Brain microvascular endothelial cell (primary cell): ENCODE measurements at regions not wholly inside any gene's neighbourhood (a gene's known extent, or its start where the extent isn't known, plus 50 kb on each side); places are given as distances from the start of the nearest gene placed in this dataset.

ENCODE experiments used
- DNase-seq: peaks from one replicate; pipeline ENCODE4 v3.0.0-alpha.2; 2020
- H3K27ac ChIP-seq: fragments of 250-450 bp; sonication (Bioruptor Pico); 2 replicates; pipeline ENCODE4 v1.5.1; 2020; ENCODE audit warnings: mild to moderate bottlenecking, moderate library complexity
- H3K27me3 ChIP-seq: fragments of 250-450 bp; sonication (Bioruptor Pico); replicated peaks from 2 replicates; pipeline ENCODE4 v1.5.1; 2020; ENCODE audit warnings: mild to moderate bottlenecking
- H3K36me3 ChIP-seq: fragments of 250-450 bp; sonication (Bioruptor Pico); replicated peaks from 2 replicates; pipeline ENCODE4 v1.5.1; 2020; ENCODE audit warnings: mild to moderate bottlenecking
- H3K4me3 ChIP-seq: 2 replicates; pipeline ENCODE4 v1.5.1; 2011; ENCODE audit warnings: low read depth, mild to moderate bottlenecking, control low read depth, low read length, moderate library complexity
- in situ Hi-C: cut with HindIII; loops from 2 replicates; pipeline ENCODE4 v1.10.0; 2017; ENCODE audit warnings: low sequenced_read_pairs, low pct_ligation_motif_present
- TF ChIP-seq, protein P1 (sequence below): IDR thresholded peaks from 2 replicates; pipeline ENCODE4 v1.5.1; 2011; ENCODE audit warnings: low read depth, mild to moderate bottlenecking, moderate library complexity, low read length, control low read depth, inconsistent platforms; ENCODE audit errors: missing control alignments

DNA sequence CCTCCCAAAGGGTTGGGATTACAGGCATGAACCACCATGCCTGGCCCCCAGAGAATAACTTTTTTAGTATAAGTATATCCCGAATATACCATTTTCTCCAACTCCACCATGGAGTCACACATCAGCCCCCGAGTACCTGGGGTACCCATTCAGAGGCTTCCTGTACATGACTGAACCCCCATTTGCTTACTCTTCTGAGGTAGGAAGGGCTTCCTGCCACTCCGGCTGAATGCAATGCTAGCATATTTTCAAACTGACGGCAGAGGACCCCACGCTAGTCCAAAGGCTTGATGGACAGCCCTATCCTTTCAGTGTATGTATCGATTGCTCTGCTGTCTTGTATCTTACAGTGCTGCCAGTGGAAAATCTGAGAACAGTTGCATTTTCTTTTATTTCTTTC is 220.6 kb upstream of the SH3BP4 start:
- in situ Hi-C loops: no loop called here

DNA sequence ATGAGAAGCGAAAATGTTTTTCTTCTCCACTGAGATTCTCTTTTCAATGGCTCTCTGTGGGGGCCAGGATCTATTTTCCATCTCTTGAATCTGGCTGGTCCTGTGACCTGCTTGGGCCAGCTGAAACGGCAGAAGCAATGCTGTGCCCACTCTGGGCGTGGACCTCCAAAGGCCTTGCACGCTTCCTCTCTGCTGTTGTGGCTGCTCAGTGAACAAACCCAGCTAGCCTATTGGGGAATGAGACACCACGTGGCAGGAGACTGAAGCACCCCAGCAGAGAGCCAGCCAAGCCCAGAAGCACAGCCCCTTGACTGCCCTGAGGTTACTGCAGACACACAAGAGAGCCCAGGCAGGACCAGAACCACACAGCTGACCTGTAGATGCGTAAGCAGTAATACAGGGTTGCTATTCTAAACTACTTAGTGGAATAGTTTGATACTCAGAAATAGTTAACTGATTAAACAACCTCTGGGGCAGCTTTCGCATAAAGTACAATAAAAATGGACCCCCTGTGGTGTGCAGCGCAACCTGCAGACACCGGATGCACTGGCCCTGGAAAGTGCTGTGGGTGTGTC is 221.7 kb upstream of the SH3BP4 start:
- Histone ChIP-seq H3K27me3 (no peaks in the 10 kb centered on the region), H3K36me3 (no peaks in the 10 kb centered on the region), H3K27ac (no peak overlapping the region), H3K4me3 (no peak overlapping the region)
- no peak for DNase-seq
- TF ChIP-seq, protein P1, sequence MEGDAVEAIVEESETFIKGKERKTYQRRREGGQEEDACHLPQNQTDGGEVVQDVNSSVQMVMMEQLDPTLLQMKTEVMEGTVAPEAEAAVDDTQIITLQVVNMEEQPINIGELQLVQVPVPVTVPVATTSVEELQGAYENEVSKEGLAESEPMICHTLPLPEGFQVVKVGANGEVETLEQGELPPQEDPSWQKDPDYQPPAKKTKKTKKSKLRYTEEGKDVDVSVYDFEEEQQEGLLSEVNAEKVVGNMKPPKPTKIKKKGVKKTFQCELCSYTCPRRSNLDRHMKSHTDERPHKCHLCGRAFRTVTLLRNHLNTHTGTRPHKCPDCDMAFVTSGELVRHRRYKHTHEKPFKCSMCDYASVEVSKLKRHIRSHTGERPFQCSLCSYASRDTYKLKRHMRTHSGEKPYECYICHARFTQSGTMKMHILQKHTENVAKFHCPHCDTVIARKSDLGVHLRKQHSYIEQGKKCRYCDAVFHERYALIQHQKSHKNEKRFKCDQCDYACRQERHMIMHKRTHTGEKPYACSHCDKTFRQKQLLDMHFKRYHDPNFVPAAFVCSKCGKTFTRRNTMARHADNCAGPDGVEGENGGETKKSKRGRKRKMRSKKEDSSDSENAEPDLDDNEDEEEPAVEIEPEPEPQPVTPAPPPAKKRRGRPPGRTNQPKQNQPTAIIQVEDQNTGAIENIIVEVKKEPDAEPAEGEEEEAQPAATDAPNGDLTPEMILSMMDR: no peak
- in situ Hi-C loops: no loop called here

More for the DNA sequence above, 220.6 kb upstream of the SH3BP4 start:
- Histone ChIP-seq H3K27ac (no peak overlapping the region), H3K36me3 (no peaks in the 10 kb centered on the region), H3K27me3 (no peaks in the 10 kb centered on the region), H3K4me3 (no peak overlapping the region)
- DNase-seq: no peak
- TF ChIP-seq, protein P1: no peak

DNA sequence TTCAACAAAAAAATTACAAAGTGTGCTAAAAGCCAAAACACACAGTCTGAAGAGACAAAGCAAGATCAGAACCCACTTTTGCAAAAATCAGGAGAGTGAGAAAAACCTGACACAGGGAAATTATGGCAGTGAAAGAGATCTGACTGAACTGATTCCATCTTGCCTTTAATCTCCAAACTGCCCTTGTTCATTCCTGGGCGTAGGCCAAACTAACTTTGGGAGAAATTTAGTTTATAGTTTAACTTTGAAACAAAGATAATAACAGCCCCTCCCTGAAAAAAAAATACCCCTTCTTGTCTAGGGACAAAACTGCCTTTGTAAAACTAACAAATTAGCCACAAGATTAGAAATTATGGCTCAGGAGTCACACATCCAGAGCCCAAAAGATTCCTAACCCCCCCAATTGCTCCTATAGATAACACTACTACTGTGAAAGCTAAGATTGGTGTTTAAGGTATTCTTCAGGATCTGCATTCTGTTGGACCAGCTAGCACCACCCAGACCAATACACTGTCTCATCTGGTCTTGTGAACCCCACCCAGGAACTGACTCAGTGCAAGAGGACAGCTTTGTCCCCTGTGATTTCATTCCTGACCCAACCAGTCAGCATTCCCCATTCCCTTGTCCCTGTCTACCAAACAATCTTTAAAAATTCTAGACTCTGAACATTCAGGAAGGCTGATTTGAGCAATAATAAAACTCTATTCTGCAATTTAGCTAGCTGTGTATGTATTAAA is 226.1 kb upstream of the SH3BP4 start:
- in situ Hi-C loops: no loop called here
- Histone ChIP-seq H3K27ac (no peak overlapping the region), H3K27me3 (no peaks in the 10 kb centered on the region), H3K36me3 (no peaks in the 10 kb centered on the region), H3K4me3 (no peak overlapping the region)
- peak; percentile 25 for DNase-seq
- TF ChIP-seq, protein P1: no peak

DNA sequence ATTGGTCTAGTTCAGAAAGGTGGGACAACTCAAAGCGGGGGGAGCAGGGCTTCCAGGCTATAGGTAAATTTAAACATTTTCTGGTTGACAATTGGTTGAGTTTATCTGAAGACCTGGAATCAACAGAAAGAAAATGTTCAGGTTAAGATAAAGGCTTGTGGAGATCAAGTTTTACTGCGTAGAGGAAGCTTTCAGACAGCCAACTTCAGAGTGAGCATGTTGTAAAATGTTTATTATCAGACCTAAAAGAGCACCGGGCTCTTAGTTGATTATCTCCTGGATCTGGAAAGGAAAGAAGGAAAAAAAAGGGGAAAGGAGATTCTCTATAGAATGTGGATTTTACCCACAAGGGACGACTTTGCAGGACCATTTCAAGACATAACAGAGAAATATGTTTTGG is 227.0 kb upstream of the SH3BP4 start:
- Histone ChIP-seq H3K27ac (no peak overlapping the region), H3K36me3 (no peaks in the 10 kb centered on the region), H3K27me3 (no peaks in the 10 kb centered on the region), H3K4me3 (no peak overlapping the region)
- in situ Hi-C loops: no loop called here
- DNase-seq: no peak
- TF ChIP-seq, protein P1: no peak

DNA sequence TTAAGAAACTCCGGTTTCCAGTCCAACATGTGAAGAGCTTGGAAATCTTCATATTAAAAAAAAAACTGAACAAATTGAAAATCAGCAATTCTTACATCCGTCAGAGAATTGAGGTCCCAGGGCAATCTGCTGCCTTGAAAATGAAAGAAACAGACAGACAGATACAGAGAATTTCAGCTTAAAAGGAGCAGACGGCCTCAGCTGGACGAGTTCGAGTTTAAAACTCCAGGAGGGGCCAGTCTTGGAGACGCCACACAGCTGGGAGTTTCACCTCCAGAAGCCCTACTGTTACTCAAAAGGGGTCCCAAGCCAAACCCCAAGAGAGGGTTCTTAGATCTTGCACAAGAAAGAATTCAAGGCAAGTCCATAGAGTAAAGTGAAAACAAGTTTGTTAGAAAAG is 226.5 kb upstream of the ARL4C start:
- no peaks in the 10 kb centered on the region for H3K27me3 ChIP-seq
- DNase-seq: no peak
- H3K27ac ChIP-seq: no peak overlapping the region
- H3K4me3 ChIP-seq: no peak overlapping the region
- H3K36me3 ChIP-seq: no peaks in the 10 kb centered on the region
- in situ Hi-C loops: no loop called here
- TF ChIP-seq, protein P1: no peak
